ENCODE measurements at regions not wholly inside any gene's neighbourhood (a gene's known extent, or its start where the extent isn't known, plus 50 kb on each side); places are given as distances from the start of the nearest gene placed in this dataset.

- no peak for TF ChIP-seq CTCF (IDR thresholded peaks at IDR 0.05)
- TF ChIP-seq POLR2AphosphoS5 (IDR thresholded peaks at IDR 0.05; ENCODE audit: insufficient read depth in 1 of 2, low read depth in 1 of 2), result no peak
These were observed 217.9 kb downstream of the TAF11L14 start for GRCh38 chr5:17852111-17852510.

All from vagina (tissue), 2 donors.